GM19351 (cell line): ENCODE measurements at regions not wholly inside any gene's neighbourhood (a gene's known extent, or its start where the extent isn't known, plus 50 kb on each side); places are given as distances from the start of the nearest gene placed in this dataset.
"Not testable (repeated sequence)": the region's sequence is repeated elsewhere in the genome, so short reads cannot be mapped to it uniquely, and the experiment has no call there.

Experiments used
- ATAC-seq: cut with Tn5 transposase; IDR thresholded peaks from one replicate; pipeline ENCODE4 v1.9.1; 2021; ENCODE audit warnings: mild to moderate bottlenecking, moderate library complexity; ENCODE audit not compliant: unreplicated experiment

DNA sequence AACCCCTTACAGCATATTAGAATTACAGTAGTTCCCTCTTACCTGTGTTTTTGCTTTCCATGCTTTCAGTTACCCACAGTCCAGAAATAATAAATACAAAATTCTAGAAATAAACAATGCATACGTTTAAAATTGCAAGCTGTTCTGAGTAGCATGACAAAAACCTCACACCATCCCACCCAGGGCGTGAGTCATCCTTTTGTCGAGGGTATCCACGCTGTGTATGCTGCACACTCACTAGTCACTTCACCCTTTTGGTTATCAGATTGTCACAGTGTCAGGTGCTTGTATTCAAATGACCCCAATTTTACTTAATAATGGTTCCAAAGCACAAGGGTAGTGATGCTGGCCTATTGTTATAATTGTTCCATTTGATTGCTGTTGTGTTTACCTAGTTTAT, 72.5 kb upstream of the P3H2 start:
- ATAC-seq: no peak

DNA sequence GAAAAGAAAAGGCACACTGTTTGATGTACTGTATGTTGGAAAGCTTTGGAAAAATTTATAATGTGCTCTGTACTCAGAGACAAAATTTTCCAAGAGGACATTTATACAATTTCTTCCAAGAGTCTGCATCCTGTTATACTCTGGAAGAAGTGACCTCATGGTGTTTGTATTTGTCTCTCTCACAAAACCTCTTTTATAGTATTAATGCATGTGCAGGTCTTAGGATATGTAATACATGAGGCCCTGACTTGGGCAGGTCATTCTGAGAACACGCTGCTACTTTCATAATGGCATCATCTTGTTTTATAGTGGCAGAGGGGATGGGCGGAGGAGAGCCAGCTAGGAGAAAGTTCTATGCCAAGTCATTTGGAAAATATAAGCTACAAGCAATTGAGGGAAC, 72.0 kb upstream of the P3H2 start:
- ATAC-seq: no peak

DNA sequence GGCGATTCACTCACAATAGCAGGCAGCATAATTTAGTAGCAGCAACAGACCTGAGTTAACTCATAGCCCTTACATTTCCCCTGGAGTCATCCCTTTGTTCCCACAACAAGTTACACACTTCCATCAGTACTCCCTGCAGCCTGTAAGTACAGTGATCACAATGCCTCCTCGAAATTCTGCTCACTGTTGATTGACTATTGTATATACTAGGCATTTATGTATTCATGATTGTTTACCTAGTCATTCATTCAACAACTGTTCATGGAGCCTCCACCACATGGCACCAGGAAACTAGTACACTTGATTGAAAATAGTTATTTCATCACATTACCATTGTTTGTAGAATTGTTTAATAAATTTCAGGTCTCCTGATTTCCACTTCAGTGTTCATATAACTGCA, 71.4 kb upstream of the P3H2 start:
- no peak for ATAC-seq

DNA sequence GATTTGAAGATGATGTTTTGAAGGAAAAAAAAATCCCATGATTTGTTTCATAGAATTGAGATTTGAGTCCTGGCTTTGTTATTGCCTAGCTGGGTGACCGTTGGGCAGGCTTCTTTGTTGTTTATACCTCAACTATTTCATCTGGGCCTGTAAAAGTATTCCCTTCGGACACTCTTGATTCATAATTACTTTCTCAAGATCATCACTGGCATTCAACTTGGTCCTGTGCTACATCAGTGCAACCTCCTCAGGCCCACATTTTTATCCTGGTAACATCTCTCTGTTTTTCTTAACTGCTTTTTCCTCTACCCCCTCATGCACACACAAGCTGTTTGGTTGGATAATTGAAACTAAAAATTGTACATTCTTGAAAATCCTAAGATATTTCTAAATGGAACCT, 67.5 kb upstream of the P3H2 start:
- no peak for ATAC-seq

DNA sequence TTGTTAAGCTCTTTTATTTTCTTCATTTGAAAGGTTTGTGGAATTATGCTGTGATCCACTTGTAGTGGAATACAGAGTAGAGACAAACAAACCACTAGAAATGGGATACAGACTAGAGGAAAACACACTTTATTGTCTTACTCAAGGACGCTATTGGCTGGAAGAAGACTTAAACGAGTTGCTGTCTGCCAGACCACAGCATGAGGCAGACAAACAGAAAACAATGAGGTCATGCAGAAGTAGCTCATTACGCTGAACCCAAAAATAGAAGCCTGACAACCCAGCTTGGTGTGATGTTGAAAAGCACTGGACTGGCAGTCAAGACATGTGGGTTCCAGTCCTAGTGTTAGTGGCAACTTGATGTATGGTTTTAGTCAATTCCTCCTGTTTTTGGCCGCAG, 62.4 kb upstream of the P3H2 start:
- ATAC-seq: no peak

DNA sequence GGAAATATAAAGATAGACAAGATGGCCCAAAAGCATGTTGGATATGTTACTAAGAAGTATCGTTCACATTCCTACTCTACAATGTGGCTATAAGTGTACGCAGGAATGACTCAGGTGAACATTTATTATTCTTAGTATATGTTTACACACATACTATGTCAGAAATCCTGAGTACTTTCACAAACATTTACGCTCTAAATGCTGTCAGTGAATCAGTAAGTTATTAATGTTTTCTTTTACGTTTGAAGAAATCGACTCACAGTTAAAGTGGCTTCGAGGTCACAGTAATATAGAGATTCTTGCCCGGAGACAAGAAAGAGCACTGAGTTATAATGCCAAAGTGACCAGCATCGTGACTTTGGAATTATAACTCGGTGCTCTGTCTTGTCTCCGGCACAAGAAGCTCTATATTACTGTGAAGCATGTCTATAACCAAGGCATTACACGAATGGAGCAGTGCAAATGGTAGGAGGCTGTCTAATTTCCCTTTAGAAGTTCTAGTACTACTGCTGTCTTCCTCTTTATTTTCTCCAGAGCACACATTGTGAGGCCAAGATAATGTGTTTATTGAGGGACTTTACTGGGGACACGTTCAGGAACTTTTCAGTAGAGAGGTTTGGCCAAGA, 61.8 kb upstream of the P3H2 start:
- ATAC-seq: no peak

DNA sequence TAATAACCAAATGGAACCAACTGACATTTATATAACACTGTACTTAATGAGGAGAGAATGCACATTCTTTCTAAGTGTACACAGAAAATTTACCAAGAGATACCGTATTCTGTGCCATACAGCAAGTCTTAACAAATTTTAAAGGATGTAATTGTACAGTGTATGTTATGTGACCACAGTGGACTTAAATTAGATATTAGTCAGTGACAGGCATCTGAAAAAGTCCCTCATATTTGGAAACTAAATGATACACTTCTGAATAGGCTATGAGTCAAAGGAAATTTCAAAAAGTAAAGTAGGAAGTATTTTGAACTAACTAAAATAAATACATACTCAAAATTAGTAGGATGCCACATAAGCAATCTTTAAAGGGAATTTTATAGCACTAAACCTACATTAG, 59.6 kb upstream of the P3H2 start:
- ATAC-seq: no peak

DNA sequence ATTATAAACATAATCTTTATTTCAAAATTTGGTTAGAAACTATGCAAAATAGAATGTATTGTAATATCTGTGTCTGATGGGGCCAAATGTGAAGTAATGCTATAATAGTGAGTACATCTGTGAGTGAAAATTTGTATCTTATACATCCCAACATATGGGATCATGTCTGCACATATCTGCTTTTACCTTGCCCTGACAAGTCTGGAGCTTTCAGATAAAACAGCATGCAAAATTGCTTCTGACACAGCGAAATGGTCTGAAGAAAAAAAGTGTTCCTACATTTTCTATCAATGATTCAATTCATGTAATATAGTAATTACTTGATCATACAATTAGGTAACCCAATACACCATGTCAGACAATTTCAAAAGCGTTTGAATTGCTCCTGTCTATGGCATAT, 58.1 kb upstream of the P3H2 start:
- no peak for ATAC-seq

DNA sequence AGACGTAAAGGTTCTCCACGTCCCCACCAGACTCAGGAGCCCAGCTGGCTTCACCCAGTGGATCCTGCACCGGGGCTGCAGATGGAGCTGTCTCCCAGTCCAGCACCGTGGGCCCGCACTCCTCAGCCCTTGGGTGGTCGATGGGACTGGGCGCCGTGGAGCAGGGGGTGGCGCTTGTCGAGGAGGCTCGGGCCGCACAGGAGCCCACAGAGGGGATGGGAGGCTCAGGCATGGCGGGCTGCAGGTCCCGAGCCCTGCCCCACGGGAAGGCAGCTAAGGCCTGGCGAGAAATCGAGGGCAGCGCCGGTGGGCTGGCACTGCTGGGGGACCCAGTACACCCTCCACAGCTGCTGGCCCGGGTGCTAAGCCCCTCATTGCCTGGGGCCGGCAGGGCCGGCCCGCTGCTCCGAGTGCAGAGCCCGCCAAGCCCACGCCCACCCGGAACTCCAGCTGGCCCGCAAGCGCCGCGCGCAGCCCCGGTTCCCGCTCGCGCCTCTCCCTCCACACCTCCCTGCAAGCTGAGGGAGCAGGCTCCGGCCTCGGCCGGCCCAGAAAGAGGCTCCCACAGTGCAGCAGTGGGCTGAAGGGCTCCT, 56.3 kb upstream of the P3H2 start:
- not testable (repeated sequence) for ATAC-seq

DNA sequence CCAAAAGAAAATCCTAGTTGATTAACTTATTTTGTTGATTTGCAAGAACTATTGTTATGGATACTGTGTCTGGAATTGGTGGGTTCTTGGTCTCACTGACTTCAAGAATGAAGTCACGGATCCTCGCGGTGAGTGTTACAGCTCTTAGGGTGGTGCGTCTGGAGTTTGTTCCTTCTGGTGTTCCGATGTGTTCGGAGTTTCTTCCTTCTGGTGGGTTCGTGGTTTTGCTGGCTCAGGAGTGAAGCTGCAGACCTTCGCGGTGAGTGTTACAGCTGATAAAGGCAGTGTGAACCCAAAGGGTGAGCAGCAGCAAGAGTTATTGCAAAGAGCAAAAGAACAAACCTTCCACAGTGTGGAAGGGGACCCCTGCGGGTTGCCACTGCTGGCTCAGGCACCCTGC, 55.4 kb upstream of the P3H2 start:
- ATAC-seq: not testable (repeated sequence)

DNA sequence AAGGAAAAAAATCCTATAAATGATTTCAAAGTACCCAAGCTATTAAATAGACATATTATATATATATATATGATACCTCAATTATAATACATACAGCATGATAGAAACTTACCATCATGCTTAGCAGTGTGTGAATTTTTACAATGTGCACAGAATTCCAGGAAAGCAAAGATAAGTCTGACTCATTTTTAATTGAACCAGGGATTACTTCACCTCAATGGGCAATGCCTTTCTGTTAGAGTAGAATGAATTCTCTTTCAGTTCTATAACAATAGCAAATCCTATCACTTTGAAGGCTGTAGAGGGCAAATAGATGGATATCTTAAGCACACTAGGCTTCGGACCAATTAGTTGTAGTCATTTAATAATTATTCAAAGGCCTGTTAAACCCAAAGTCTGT, 54.8 kb upstream of the P3H2 start:
- ATAC-seq: no peak

DNA sequence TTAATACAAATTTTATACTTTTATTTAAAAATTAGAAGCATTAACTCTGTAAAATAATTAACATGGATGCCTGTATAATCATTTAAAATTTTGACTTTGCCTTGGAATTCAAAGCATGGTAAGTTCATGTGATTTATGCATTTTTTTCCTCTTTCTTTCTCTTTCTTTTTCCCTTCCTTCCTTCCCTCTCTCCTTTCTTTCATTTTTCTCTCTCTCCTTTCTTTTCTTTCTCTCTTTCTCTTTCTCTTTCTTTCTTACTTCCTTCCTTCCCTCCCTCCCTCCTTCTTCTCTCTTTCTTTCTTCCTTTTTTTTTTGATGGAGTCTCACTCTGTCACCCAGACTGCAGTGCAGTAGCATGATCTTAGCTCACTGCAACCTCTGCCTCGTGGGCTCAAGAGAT, 53.8 kb upstream of the P3H2 start:
- no peak for ATAC-seq

DNA sequence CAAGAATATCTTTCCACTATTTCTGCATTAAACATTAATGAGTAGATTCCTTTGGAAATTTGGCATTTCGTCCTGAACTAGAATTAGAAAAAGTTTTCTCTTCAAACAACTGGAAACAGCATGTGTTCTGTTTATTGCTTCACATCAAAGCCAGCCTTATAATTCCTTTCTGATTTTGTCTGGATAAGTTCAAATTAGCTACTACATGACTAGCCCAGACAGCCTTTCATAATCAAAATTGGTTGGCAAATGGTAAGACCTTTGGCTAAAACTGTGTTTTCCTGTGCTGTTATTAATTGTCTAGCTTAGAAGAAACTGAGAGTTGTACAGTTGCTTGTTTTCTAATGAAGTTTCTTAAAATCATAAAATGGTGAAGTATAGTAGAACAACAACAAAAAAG, 52.7 kb upstream of the P3H2 start:
- ATAC-seq: no peak

DNA sequence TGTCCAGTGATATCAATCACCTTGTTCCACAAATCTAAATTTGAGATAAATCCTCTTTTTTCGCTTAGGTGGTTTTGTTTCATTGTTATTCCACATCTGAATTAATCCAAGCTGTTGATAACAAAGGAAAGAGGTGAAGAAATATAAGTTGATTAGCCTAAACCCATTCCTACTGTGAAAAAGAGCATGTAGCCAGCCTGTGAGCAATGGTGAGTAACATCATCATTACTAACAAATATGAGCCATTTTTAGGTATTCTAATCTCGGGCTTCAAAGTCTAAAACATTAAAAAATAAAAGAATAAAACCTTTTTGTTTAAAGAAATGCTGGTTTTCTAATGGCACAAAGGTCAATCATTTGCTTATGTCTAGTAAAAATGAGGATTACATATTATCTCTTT, 52.1 kb upstream of the P3H2 start:
- no peak for ATAC-seq
